ENCODE measurements at regions not wholly inside any gene's neighbourhood (a gene's known extent, or its start where the extent isn't known, plus 50 kb on each side); places are given as distances from the start of the nearest gene placed in this dataset.

- H3K27ac ChIP-seq: no peak overlapping the region
- no peak for TF ChIP-seq ZFX (IDR thresholded peaks at IDR 0.05)
- no peak for TF ChIP-seq CTCF (conservative IDR thresholded peaks at IDR 0.05)
Observed at GRCh38 chr20:60869625-60870024, 382.4 kb upstream of the CDH4 start.

GRCh38 chr20:60870040-60870439 lies 382.0 kb upstream of the CDH4 start:
- no peak overlapping the region for H3K27ac ChIP-seq
- TF ChIP-seq ZFX (IDR thresholded peaks at IDR 0.05): no peak
- no peak for TF ChIP-seq CTCF (conservative IDR thresholded peaks at IDR 0.05)

GRCh38 chr20:60872224-60872623 lies 379.8 kb upstream of the CDH4 start:
- no peak for TF ChIP-seq ZFX (IDR thresholded peaks at IDR 0.05)
- no peak for TF ChIP-seq CTCF (conservative IDR thresholded peaks at IDR 0.05)
- H3K27ac ChIP-seq: no peak overlapping the region

GRCh38 chr20:60877071-60877857 lies 374.8 kb upstream of the CDH4 start:
- TF ChIP-seq CTCF (conservative IDR thresholded peaks at IDR 0.05): no peak
- TF ChIP-seq ZFX (IDR thresholded peaks at IDR 0.05): no peak
- no peak overlapping the region for H3K27ac ChIP-seq

- no peak overlapping the region for H3K27ac ChIP-seq
- TF ChIP-seq CTCF (conservative IDR thresholded peaks at IDR 0.05) (no peak), ZFX (IDR thresholded peaks at IDR 0.05) (no peak)
Observed at GRCh38 chr20:60882836-60883235, 369.2 kb upstream of the CDH4 start.

GRCh38 chr20:60883496-60883895 lies 368.6 kb upstream of the CDH4 start:
- no peak overlapping the region for H3K27ac ChIP-seq
- TF ChIP-seq ZFX (IDR thresholded peaks at IDR 0.05) (no peak), CTCF (conservative IDR thresholded peaks at IDR 0.05) (no peak)

- no peak overlapping the region for H3K27ac ChIP-seq
- TF ChIP-seq CTCF (conservative IDR thresholded peaks at IDR 0.05) (no peak), ZFX (IDR thresholded peaks at IDR 0.05) (no peak)
Observed at GRCh38 chr20:60884277-60884676, 367.8 kb upstream of the CDH4 start.
